Gastrocnemius medialis (tissue), 4 donors: ENCODE measurements at regions not wholly inside any gene's neighbourhood (a gene's known extent, or its start where the extent isn't known, plus 50 kb on each side); places are given as distances from the start of the nearest gene placed in this dataset.

ENCODE experiments used
- CTCF ChIP-seq, 5 experiments: fragments of 450-650 bp in 3 of 5; fragments of 200-600 bp in 2 of 5; sonication (generic) in 2 of 5; IDR thresholded peaks in 4 of 5; conservative IDR thresholded peaks in 1 of 5; 1 replicate in 4 of 5; 2 replicates in 1 of 5; pipeline ENCODE4 v1.5.1; 2016 to 2019; ENCODE audit warnings: antibody characterized with exemption in 5 of 5, mild to moderate bottlenecking in 3 of 5, moderate library complexity in 3 of 5
- POLR2A ChIP-seq, 2 donors: fragments of 450-650 bp; IDR thresholded peaks; one replicate each; pipeline ENCODE4 v1.6.1; 2017; ENCODE audit warnings: antibody characterized with exemption in 2 of 2, mild to moderate bottlenecking in 2 of 2, moderate library complexity in 2 of 2

- no peak for TF ChIP-seq CTCF (IDR thresholded peaks at IDR 0.05 in 4 of 5, conservative IDR thresholded peaks at IDR 0.05 in 1 of 5)
- TF ChIP-seq POLR2A (IDR thresholded peaks at IDR 0.05) = no peak
These were observed 169.8 kb upstream of the RPS23 start for GRCh38 chr5:82447913-82448312.
